Testis (tissue), 2 donors: ENCODE measurements at regions not wholly inside any gene's neighbourhood (a gene's known extent, or its start where the extent isn't known, plus 50 kb on each side); places are given as distances from the start of the nearest gene placed in this dataset.

Experiments used
- DNase-seq: peaks from one replicate; pipeline ENCODE4 v3.0.0-alpha.2; 2019
- H3K27ac ChIP-seq, 2 donors: fragments of 200-600 bp; sonication (generic); one replicate each; pipeline ENCODE4 v1.5.1; 2019
- H3K27me3 ChIP-seq: fragments of 200-600 bp; sonication (generic); one replicate; pipeline ENCODE4 v1.5.1; 2019
- H3K36me3 ChIP-seq: fragments of 200-600 bp; sonication (generic); one replicate; pipeline ENCODE4 v1.5.1; 2017; ENCODE audit warnings: low read depth; ENCODE audit errors: missing control alignments
- H3K4me1 ChIP-seq: fragments of 200-600 bp; sonication (generic); one replicate; pipeline ENCODE4 v1.5.1; 2019
- H3K4me3 ChIP-seq, 2 donors: fragments of 200-600 bp; sonication (generic); one replicate each; pipeline ENCODE4 v1.5.1; 2017 to 2019
- H3K9me3 ChIP-seq: fragments of 200-600 bp; sonication (generic); one replicate; pipeline ENCODE4 v1.5.1; 2017
- POLR2A ChIP-seq: fragments of 450-650 bp; IDR thresholded peaks from one replicate; pipeline ENCODE4 v1.6.1; 2017; ENCODE audit warnings: antibody characterized with exemption, mild to moderate bottlenecking, moderate library complexity
- WGBS, 2 donors: methylation state at CpG; one replicate each; pipeline ENCODE4 v1.1.5; 2018; 5-methylcytosine and 5-hydroxymethylcytosine counted together
- intact Hi-C: fragments of 100-400 bp; cut with DNase I; formaldehyde crosslinking; loops from one replicate; pipeline ENCODE4 v1.15.1; 2023; ENCODE audit warnings: low total_unique reads
- TF ChIP-seq, protein P1 (sequence below), 3 experiments: fragments of 450-650 bp in 2 of 3; fragments of 200-600 bp in 1 of 3; sonication (generic) in 1 of 3; IDR thresholded peaks; one replicate each; pipeline ENCODE4 v1.5.1; 2016 to 2019; ENCODE audit warnings: antibody characterized with exemption in 3 of 3, mild to moderate bottlenecking in 2 of 3, moderate library complexity in 1 of 3

DNA sequence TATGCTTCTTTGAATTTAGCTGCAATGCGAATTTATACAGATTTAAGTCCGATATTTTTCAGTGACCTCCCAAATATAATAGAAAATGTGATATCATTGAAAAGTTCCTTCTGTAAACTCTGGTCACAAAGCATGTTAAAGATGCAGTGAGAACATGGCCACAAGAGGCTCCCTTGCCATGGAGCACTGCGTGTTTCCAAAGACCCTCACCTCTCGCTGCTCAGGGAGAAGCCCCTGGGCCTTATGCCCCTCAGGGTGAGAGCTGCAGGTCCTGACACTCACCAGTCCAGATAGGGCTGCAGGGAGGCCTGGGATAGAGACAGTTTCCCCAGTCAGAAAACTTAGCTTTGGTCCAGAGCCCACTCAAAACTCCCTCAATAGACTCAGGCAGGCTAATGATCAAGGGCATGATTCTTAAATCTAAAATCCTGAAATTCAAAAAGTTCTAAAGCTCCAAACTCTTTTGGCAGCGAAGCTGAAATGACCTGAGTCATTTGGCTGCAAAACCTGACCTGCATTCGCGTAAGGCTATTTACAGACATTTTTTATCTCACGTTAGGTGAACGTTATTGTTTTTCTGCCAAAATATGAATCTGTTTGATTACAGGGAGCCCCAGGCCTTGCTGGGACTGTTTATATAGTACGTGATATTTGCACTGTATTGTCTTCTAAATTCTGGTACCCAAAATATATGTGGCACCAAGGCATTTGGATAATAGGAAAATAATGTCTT is 67.8 kb downstream of the CAPZA3 start:
- no peaks in the 10 kb centered on the region for H3K9me3 ChIP-seq
- intact Hi-C loops: no loop called here
- DNase-seq: no peak

DNA sequence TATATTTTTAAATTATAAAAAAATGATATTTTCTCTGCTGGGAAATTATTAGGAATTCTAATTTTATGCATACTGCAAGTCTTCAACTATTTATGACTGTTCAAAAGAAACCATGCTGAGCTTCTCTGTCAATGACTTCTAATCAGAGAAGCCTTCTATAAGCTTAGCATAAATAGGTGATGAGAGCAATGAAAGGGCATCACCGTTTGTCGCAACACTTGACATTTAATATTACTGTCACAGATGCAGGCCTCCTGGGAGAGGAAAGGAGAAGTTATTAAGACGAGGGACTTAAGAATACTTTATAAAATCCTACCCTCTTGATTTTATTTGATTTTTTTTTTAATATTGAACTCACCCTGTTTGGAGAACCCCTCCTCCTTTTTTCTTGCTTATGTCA is 69.8 kb downstream of the CAPZA3 start:
- H3K9me3 ChIP-seq: no peaks in the 10 kb centered on the region

More for the DNA sequence above, 67.8 kb downstream of the CAPZA3 start:
- TF ChIP-seq POLR2A: no peak
- TF ChIP-seq, protein P1, sequence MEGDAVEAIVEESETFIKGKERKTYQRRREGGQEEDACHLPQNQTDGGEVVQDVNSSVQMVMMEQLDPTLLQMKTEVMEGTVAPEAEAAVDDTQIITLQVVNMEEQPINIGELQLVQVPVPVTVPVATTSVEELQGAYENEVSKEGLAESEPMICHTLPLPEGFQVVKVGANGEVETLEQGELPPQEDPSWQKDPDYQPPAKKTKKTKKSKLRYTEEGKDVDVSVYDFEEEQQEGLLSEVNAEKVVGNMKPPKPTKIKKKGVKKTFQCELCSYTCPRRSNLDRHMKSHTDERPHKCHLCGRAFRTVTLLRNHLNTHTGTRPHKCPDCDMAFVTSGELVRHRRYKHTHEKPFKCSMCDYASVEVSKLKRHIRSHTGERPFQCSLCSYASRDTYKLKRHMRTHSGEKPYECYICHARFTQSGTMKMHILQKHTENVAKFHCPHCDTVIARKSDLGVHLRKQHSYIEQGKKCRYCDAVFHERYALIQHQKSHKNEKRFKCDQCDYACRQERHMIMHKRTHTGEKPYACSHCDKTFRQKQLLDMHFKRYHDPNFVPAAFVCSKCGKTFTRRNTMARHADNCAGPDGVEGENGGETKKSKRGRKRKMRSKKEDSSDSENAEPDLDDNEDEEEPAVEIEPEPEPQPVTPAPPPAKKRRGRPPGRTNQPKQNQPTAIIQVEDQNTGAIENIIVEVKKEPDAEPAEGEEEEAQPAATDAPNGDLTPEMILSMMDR (IDR thresholded peaks at IDR 0.05): no peak
- 70 to 72% methylated on average over 10 of the region's 10 CpGs for WGBS, 2 donors
- Histone ChIP-seq H3K27ac (no peak overlapping the region), H3K4me1 (no peaks in the 10 kb centered on the region), H3K4me3 (no peak overlapping the region), H3K36me3 (no peaks in the 10 kb centered on the region), H3K27me3 (no peaks in the 10 kb centered on the region)

DNA sequence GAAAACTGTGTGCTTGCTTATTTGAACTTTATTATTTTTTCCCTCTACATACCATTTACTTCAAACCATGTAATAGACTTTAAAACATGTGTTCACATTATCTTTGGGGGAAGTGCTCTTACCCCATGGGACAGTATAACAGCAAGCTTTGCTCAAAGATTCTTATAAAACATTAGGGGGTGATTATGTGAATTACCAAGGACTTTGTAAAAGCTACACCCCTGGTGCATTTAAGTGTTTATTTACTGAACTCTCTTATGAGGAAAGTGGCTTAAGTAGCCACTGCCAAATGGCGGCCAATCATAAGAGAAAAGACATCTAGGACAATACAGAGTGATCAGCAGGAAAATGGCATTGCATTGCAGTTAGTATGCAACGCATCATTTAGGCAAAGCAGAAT is 70.3 kb downstream of the CAPZA3 start:
- Histone ChIP-seq H3K4me1 (no peaks in the 10 kb centered on the region), H3K27me3 (no peaks in the 10 kb centered on the region), H3K4me3 (no peak overlapping the region), H3K27ac (no peak overlapping the region), H3K9me3 (no peaks in the 10 kb centered on the region), H3K36me3 (no peaks in the 10 kb centered on the region)
- 76 to 93% methylated on average over 2 of the region's 2 CpGs for WGBS, 2 donors
- no peak for DNase-seq
- no peak for TF ChIP-seq POLR2A
- TF ChIP-seq, protein P1 (IDR thresholded peaks at IDR 0.05): no peak
- intact Hi-C loops: no loop called here

More for the DNA sequence above, 69.8 kb downstream of the CAPZA3 start:
- Histone ChIP-seq H3K4me1 (no peaks in the 10 kb centered on the region), H3K27me3 (no peaks in the 10 kb centered on the region), H3K4me3 (no peak overlapping the region), H3K36me3 (no peaks in the 10 kb centered on the region), H3K27ac (no peak overlapping the region)
- TF ChIP-seq POLR2A: no peak
- TF ChIP-seq, protein P1 (IDR thresholded peaks at IDR 0.05): no peak
- WGBS, 2 donors: 82 to 91% methylated on average over 3 of the region's 3 CpGs
- no peak for DNase-seq
- intact Hi-C loops: no loop called here

DNA sequence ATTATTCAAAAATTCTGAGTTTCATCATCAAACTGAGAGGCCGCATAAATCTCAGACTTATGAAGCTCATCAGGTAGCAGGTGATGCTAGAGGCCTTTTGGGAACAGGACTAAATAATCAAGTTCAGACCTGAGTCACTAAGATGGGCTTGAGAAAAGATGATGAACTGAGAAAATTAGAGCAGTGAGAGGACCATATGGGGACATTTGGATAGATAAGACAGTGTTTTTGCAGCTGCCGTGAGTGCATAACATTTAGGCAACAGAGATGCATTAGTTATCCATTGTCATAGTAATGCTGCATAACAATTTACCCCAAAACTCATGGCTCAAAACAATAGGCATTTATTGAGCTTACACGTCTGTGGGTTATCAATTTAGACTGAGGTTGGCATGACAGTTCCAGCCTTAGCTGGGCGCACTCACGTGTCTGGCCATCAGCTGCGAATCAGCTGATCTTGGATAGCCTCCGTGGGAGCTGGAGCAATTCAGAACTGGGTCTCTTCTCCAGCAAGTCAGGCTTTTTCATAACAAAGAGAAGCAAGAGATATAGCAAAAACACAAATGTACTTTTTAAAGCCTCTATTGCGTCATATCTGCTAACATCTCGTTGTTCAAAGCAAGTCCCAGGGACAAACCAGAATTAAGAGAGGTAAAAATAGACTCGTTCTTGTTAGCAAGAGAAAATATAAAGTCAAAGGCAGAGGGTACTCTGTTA is 72.8 kb downstream of the CAPZA3 start:
- TF ChIP-seq, protein P1 (IDR thresholded peaks at IDR 0.05): no peak
- no peak for TF ChIP-seq POLR2A
- no peak overlapping the region for H3K4me3 ChIP-seq
- WGBS, 2 donors: 78 to 83% methylated on average over 10 of the region's 10 CpGs
- H3K9me3 ChIP-seq: no peaks in the 10 kb centered on the region
- H3K4me1 ChIP-seq: no peaks in the 10 kb centered on the region
- intact Hi-C loops: no loop called here
- no peaks in the 10 kb centered on the region for H3K27me3 ChIP-seq
- no peak overlapping the region for H3K27ac ChIP-seq
- no peaks in the 10 kb centered on the region for H3K36me3 ChIP-seq
- no peak for DNase-seq
